NCI-H446 (cell line): ENCODE measurements at regions not wholly inside any gene's neighbourhood (a gene's known extent, or its start where the extent isn't known, plus 50 kb on each side); places are given as distances from the start of the nearest gene placed in this dataset.
"Not testable (repeated sequence)": the region's sequence is repeated elsewhere in the genome, so short reads cannot be mapped to it uniquely, and the experiment has no call there.

Experiments used
- DNase-seq, 2 experiments: peaks; one replicate each; lab custom pipeline; 2025; lab: John Stamatoyannopoulos, UW

DNA sequence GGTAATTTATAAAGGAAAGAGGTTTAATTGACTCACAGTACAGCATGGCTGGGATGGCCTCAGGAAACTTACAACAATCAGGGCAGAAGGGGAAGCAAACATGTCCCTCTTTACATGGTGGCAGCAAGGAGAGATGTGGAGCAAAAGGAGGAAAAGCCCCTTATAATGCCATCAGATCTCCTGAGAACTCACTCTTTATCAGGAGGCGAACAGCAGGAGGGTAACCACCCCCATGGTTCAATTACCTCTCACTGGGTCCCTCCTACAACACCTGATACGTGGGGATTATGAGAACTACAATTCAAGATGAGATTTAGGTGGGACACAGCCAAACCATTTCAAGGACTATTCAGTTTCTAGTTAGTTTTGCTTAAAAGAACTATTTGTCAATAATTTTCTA lies 453.3 kb downstream of the C12orf50 start:
- DNase-seq: no peak

DNA sequence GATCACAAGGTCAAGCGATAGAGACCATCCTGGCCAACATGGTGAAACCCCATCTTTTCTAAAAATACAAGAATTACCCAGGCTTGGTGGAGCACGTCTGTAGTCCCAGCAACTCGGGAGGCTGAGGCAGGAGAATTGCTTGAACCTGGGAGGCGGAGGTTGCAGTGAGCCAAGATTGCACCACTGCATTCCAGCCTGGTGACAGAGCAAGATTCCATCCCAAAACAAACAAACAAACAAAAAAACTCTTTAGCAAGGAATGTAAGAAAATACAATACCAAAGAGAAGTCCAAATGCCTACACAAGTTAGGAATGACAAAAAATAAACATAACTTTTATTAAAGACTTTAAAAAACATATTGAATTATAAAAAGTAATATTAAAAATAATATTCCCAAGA lies 462.3 kb downstream of the C12orf50 start:
- not testable (repeated sequence) for DNase-seq

DNA sequence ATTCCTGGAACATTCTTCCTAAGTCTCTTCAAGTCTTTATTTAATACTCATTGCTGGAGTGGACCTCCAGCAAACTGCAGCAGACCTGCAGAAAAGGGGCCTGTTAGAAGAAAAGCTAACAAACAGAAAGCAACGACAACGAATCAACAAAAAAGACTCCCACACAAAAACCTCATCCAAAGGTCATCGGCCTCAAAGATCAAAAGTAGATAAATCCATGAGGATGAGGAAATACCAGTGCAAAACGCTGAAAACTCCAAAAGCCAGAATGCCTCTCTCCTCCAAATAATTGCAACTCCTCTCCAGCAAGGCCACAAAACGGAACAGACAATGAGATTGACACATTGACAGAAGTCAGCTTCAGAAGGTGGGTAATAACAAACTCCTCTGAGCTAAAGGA lies 472.2 kb downstream of the C12orf50 start:
- no peak for DNase-seq

DNA sequence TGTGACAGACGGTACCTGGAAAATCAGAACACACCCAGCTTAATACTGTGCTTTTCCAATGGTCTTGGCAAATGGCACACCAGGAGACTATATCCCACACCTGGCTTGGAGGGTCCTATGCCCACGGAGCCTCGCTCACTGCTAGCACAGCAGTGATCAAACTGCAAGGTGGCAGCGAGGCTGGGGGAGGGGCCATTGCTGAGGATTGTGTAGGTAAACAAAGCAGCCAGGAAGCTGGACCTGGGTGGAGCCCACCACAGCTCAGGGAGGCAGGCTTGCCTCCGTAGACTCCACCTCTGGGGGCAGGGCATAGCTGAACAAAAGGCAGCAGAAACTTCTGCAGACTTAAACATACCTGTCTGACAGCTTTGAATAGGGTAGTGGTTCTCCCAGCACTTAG lies 498.0 kb downstream of the C12orf50 start:
- DNase-seq: not testable (repeated sequence)

DNA sequence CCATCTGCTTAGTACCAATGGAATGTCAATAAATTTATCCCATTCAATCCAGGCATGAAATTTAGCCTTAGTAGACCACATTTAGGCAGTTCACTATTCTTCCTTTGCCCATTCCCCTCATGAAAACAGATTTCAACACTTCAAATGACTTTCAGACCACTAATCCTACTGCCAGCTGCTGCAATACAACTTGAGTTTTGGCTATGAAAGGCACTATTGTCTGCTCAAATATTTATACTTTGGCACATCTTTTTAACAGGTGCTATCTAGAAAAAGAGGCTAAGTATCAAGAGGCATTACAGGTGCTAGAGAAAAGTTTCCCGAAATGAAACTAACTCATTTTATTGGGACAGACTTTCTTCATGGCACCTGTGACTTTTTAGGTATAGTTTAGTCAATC lies 499.8 kb downstream of the C12orf50 start:
- DNase-seq: peak in 1 of 2 experiments; percentile 13

DNA sequence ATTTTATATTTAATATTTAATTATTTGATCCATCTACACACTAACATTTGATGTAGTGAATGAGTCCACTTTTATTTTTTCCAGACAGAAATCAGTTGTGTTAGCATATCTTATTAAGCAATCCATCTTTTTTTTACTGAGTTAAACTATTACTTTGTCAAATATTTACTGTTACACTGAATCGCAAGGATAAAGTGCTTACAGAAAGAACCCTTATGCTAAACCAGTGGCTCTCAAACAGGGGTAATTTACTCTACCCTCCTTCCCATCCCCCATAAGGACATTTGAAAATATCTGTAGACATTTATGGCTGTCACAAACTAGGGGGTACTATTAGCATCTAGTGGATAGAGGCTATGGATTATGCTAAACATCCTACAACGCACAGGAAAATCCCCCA lies 508.2 kb downstream of the C12orf50 start:
- DNase-seq: no peak

DNA sequence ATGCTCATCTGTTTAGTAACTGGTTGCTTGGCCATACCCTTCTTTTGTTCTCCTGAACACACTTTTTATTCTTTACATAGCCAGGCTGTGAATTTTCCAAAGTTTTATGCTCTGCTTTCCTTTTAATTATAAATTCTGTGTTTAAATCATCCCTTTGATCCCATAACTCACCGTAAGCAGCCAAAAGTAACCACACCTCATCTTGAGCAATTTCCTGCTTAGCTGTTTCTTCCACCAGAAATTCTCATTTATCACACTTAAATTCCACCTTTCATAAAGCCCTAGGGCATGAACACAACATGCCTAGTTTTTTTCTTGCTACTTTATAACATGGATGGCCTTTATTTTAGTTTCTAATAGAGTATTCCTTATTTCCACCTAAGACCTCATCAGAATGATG lies 510.7 kb downstream of the C12orf50 start:
- DNase-seq: no peak

DNA sequence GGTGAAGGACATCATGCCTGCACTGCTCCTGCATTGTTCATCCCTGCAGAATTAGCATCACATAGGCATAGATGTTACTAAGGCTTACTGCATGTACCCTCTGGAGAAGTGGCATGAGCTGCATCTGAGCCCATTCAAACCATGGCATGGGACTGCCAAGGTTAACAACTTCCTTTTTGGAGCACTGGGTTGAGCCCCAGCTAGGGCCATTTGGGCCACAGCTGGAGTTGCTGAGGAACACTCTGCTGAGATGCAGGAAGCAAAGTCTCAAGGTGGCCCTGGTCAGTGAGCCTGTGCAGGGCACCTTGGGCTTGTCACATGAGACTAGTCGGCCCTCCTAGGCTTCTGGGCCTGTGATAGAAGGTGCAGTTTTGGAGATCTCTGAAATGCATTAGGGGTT lies 511.2 kb downstream of the C12orf50 start:
- DNase-seq: no peak

DNA sequence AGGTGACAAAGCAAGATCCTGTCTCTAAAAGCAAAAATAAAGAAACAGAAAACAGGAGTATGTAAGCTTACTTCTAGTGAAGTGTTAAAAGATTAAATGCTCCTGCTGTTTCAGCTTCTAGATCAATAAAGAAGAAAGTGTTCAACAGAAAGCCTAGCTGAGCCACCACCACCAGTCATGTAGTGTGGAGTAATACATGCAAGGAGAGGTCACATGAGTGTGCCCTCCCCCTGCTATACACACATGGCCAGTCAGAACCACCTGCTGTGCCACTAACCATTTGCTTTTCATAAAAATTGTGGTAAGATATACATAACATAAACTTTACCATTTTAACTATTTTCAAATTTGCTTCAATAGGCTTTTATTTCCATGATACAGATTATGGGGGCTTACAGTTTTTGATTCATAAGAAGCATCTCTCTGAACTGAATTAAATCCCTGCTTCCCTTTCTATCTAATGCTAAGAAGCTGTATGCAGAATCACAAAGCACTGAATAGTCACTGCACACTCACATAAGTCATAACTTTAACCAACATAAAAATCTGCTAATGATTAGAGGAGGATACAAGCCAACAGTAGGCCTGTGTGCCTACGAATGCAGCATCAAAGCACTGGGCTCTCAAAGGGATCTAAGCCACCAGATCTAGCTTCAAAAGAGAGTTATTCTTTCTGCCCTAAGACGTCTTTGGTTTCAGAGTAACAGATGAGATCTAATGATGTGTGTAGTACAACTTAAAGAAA lies 515.5 kb downstream of the C12orf50 start:
- DNase-seq: no peak

DNA sequence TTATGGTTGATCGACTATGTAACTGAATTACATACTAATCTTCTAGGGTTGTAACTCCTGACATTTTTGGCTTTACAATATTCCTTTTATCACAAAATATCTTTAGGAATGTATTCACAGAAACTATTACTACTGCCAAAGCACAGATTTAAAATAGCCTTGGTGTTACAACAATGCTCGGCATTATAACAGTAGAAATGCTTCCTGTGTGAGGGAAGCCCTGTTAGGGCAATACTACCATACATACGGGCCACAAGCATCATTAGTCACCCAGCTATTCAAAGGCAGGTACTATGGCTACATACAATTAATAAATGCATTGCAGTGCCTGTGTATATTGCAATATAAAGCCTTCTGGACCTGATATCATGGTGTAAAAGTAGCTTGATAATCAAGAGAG lies 517.8 kb downstream of the C12orf50 start:
- DNase-seq: no peak

DNA sequence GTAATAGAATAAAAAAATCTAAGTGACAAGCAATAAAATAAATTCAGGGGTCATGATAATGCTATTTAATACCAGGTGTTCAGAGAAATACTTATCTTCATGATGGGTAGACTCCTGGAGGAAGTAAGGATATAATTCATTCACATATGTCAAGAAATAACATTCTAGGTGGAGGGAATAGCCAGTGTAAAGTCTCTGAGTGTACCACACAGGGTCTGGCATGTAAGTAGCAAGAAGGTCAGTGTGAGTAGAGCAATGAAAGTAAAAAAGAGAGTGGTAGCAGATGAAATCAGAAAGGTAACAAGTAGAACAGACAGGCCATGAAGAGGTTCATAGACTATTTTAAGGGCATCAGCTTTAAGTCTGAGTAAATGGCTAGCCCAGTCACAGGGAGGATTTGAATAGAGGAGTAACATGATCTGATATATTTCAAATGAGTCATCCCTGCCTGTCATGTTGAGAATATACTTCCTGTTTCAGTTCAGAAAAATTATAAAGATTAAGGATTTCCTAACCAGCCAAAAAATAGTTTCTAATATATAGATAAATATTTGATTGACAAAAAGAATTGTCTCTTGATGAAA lies 519.9 kb downstream of the C12orf50 start:
- peak in 1 of 2 experiments; percentile 9 for DNase-seq

DNA sequence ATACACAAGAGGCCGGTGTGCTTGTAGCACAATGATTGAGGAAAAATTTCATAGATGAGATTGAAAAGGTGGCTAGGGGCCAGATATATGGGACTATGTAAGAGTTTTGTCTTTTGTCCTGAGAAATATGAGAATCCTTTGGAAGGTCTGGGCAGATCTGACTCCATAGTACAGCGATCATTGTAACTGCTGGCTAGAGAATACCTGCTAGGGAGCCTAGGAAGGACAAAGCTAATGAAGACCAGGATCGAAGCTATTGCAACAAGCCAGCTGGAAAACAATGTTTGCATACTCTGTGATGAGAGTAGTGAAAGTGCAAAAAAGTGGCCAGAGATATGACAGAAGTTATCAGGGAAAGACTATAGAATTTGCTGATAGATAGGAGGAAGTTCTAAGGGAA lies 537.6 kb downstream of the C12orf50 start:
- DNase-seq: no peak

DNA sequence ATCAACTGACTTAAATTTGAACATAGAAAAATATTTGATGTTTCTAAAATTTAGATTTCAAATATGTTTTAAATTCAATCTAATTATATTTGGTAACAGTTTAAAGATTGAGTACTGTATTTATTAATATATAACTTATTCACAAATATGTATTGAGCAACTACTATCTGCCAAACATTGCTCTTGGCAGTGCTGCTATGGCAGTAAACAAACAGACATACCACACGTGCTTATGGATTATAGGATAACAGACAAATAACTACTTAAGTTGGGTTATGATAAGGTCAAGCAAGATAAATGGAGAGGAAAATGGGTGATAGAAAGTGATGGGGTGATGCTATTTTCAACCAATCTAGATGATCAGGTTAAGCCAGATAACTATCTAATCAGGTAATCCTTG lies 538.1 kb downstream of the C12orf50 start:
- DNase-seq: no peak

DNA sequence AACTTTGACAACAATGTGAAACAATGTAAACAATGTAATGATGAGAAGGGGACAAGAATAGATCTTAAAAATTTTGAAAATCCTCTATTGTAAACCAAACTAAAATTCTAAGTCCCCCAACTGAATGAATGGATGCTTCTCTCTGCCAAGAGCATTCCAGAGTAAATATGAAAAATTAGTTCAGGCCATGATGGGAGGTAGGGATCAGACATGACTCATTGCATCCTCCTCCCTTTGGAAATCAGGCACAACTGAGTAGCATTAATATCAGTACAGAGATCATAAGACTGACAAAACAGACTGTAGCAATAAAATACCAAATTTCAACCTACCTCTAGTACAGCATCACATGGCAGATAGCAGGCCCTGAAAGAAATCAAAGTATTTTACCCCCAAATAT lies 559.9 kb downstream of the C12orf50 start:
- peak in 1 of 2 experiments; percentile 26 for DNase-seq

DNA sequence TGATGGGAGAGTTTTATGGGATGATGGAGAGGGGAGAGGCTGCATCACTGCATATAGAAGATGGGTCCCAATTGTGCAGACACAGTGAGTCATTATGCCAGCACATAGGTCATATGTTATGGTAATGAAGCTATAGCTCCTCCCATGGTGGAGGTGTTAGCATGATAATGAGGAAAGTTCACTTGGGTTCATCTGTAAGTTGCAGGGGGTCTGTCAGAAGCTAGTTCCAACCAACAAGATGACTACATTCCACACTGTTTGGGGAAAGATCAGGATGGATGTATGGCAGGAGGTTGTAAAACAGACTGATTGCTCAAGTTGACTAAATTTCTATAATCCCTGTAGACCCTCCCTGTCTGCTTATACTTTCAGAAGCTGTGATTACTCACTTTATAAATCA lies 561.3 kb downstream of the C12orf50 start:
- no peak for DNase-seq

DNA sequence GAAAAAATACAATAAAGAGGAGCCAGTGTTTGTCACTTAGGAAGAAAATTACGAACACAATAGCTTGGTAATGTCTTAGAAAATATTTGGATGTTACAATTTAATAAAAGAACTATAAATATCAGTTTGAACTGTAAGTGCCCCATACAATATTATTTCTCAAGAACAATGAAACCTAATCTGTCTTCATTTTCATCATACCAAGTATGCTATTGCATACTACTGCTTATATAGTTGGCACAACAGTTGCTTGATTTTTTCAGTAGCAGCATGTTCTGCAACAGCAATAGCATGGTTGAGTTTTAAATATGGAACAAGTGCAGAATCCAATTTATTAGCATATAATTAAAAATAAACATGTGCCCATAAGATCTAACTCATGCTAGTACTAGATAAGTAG lies 564.6 kb downstream of the C12orf50 start:
- no peak for DNase-seq

DNA sequence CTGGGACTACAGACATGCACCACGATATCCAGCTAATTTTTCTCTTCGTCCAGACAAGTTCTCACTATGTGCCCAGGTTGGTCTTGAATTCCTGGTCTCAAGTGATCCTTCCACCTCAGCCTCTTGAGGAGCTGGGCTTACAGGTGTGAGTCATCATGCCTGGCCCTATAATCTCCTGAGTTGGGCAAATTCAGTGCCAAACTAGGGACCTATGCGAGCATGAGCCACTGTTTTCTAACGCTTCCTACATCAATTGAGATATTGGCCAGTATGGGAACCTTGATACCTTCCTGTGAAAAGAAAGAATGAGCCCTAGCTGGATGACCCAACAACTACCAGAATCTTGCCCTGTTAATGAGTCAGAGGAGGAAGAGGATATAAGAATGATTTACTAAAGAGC lies 585.2 kb downstream of the C12orf50 start:
- no peak for DNase-seq

DNA sequence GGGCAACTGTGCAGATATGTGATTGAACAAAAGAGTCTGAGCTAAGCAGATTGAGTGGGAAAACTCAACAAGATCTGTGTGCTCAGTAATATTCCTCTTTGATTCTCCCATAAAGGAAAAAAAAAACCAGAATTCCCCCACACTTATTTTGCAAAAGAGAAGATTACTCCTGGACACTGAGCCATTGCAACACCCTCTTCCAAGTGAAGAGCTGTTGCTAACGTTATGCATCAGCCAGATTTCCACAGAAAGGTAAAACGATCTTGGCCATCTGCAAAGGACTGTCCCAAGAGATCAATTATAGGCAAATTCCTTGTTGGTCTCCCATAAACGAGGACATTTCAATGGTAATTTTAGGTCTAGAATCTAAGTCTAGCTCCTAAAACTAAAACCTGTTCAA lies 587.7 kb downstream of the C12orf50 start:
- no peak for DNase-seq

DNA sequence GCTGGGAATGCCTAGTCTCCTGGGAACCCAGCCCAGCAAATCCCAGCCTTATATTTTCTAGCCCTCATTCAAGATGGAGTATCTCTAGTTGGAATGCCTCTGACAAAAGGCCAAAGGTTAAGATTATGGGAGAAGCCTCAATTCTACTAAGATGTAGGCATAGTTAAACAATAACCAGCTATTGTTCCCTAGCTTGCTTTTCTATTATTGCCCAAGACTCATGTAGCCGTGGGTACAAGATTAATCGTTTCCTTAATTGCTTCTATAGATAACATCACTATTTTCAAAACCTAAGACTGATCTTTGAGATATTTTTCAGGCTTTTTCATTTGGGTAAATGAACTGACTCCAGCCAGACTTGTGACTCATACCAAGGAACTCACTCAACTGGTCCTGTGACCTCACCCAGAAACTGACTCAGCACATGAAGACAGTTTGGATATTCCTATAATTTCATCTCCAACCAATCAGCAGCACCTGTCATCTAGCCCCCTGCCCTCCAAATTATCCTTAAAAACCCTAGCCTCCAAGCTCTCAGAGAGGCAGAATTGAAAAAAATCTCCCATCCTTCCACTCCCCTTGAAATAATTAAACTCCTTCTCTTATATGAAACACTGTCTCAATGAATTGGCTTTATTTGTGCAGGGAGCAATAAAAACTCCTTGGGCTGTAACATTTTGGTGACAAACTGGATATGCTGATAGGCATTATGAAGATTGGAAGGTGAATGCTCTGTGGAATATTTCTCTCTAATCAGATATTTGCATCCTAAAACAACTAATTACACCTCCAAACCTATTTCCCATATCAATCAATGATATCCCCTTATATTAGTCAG lies 589.0 kb downstream of the C12orf50 start:
- DNase-seq: peak in 1 of 2 experiments; percentile 32

DNA sequence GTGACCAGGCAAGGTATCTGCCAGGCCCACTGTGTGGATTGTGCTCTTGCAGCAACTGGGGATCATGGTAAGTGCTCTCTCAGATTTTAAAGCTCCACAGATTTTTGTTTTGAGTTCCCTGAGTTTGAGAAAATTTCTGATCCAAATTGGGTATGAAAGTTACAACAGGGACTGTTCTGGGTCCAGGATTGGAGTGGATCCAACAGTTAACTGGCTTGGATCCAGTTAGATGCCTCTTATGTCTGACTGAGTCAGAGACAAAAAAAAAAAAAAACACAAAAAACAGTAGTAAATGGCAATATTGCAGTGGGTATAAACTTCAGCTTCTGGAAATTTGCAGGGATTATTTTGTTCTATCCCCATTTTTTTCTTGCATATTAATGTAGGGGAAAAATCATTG lies 598.8 kb downstream of the C12orf50 start:
- DNase-seq: peak in 1 of 2 experiments; percentile 55

DNA sequence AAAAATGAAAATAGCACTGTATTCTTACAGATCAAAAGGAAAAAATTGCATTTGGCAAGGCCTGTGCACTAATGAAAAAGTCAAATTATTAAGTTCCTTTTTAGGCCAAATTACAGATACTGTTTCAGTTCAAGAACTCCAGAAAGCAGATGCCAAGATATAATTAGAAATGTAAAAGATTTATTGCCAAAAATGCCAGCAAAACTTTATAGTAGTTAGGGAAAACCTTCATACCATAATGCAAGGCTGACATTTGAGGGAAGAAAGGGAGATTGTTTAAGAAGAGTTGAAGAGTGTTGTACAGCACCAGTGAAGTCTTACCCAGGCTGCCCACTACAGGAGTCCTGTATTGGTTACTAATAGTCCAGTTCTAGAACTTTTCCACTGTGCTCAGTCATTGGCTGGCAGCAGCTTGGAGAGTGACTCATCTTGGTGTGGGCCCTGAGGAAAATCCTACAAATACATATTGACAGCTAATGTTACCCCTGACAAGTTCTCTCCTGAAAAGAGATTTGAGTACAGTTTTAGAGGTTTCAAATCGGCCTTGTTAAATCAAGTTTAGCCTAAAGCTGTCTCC lies 600.4 kb downstream of the C12orf50 start:
- peak; percentile 64 to 74 for DNase-seq

DNA sequence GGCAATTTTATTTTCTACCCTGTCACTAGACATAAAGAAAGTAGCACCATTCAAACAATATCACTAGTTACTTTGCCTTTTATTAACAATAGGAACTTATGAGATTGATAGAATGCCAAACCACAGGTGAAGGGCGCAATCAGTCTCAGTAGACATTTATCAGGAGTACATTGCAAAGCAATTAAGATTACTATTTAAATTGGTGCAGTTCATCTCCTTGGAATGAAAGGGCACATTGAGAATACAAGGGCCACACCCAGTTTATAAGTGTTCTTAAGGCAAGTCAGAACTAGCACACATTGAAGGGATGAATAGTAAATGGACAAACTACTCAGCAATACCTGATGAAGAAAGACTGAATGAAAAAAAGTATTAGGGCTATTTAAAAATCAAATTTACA lies 601.4 kb downstream of the C12orf50 start:
- DNase-seq: no peak
